Fibroblast of skin of scalp (primary cell): ENCODE measurements at regions not wholly inside any gene's neighbourhood (a gene's known extent, or its start where the extent isn't known, plus 50 kb on each side); places are given as distances from the start of the nearest gene placed in this dataset.

Source experiments
- DNase-seq: peaks from one replicate; pipeline ENCODE4 v3.0.0-alpha.2; 2013

DNA sequence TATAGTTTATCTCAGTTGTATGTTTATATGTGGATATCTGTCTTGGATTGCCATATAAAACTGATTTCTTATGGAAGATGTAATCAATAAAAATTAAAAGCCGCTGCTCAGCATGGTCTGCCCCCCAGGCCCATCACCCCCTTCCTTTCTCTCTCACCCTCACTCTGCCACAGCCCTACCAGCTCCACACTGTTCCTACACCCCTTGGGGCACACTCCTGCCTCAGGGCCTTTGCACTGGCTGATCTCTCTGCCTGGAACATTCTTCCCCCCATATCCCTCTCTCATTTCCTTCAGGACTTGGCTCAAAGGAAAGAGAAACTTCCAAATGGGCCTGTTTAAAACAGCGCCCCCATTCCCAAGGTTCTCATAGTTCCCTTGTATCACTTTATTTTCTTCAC lies 63.1 kb downstream of the LRRC32 start:
- no peak for DNase-seq

DNA sequence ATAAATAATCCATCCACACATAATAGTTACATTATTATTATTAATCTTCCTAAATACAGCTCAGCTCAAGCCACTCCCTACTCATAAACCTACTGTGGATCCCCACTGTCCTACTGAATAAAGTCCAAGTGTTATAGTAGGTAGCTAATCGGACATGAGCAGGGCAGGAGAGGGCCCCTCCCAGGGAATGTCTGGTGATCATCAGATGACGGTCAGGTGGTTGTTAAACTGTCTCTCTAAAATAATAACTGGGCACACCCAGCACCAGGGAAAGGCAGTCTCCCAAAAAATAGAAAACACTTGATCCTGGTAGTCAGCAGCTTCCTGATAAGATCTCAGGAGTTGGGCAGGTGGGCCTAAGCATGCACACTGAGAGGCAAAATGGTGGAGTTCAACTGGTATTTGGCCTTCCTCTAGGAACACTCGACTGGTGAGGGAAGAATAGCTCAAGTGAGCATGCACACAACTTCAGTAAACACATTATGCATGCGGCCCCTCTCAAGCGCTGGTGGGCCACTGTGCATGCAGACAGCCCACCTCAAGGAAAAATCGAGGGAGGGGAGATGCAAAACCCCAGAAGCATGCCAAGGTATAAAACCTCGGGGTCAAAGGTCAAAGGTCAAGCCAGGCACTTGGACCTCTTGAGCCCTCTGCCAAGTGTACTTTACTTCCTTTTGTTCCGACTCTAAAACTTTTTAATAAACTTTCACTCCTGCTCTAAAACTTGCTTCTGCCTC lies 65.0 kb downstream of the LRRC32 start:
- no peak for DNase-seq

DNA sequence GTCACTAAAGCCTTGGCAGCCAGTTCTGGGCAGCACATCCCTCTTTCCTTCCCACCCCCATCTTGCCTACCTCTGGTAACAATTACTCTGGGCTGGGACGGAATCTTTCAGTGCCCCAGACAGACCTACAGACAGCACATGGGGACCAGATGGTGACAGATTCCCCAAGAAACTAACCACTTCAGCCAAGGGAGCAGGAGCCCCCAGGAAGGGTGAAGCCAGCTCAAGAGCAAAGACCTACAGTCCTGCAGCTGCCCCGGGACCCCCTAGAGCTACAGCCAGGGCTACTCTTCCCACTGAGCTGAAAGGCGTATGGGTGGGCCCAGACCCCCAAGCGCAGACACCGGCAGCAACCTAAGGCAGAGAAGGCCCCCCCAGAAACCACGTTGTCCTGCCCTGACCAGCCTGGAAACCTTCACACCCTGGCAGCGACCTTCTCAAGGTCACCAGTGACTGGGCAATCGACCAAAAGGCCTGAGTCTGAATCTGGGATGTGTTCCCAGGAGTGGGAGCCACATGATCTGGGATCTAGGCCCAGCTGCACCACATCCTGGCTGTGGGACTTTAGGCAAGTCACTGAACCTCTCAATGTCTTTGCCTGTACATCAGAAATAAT lies 65.8 kb downstream of the LRRC32 start:
- DNase-seq, result peak; percentile 68

- peak; percentile 52 for DNase-seq
Measured at GRCh38 chr11:76604081-76604625, 66.4 kb downstream of the LRRC32 start.

DNA sequence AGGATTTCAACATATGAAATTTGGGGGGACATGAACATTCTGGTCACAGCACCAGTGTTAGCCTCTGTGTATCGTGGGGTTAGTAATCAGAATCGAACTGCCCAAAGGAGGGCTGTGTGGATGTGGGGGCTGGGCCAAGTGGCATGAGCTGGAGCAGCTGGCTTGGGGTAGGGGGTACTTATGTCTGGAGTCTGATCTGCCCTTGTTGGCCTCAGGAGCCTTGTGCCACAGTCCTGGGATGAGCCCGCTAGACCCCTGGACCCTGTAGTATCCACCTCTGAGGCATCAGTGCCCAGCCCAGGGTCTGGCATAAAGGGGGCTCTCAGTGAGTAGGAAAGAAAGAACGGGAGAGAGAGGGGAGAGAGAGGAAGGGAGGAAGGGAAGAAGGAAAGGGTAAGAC lies 67.3 kb downstream of the LRRC32 start:
- no peak for DNase-seq
